NCI-H1930 (cell line): ENCODE measurements at regions not wholly inside any gene's neighbourhood (a gene's known extent, or its start where the extent isn't known, plus 50 kb on each side); places are given as distances from the start of the nearest gene placed in this dataset.
"Not testable (repeated sequence)": the region's sequence is repeated elsewhere in the genome, so short reads cannot be mapped to it uniquely, and the experiment has no call there.

ENCODE experiments used
- DNase-seq, 2 experiments: peaks; one replicate each; lab custom pipeline; 2025; lab: John Stamatoyannopoulos, UW

DNA sequence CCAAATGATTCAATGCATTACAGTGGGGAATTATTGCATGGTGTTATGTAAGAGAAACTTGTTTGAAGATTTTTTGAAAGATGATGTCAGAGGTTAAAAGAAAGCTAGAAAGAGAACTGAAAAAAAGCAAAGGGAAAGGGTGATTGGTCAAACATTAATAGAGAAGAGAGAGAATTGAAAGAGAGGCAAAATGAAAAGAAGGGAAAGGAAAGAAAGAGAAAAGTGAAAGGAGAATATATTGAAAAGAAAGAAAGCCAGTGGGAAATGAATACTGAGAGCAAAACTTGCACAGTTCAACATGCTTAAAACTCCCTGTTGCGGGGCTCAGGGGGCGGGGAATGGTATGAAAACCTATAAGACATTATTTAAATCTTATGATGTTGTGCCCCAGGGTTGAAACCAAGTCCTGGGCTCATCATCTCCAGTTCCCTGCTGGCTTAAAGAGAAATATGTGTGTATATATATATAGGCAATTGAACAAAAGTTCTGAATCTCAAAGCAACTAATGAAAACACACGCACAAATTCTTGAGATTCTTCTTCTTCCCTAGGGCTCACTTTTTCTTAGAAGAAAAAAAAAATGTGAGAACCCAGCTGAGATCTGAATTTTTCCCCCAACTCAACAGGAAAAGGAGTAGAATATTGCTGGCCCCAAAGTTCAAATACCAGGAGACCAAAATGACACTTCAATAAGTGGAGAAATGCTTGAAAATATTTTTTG, 2045.9 kb upstream of the CELF4 start:
- no peak for DNase-seq

DNA sequence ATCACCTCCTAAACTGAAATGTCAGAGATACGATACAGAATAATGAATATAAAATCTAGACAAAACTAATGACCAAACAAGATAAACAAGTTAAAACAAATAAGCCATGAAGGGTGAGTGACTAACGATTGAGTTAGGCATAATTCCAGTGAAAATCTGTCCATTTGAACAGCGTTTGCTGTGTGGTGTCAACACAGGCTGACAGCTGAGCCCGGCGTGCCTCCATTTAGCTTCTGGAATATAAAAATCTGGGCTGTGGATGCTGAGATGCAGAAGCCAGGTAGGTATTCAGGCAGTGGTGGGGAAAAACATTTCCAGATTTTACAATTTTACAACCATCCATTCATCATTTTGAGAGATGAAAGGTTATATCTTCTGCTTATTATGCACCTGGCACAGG, 2041.4 kb upstream of the CELF4 start:
- DNase-seq, result no peak

DNA sequence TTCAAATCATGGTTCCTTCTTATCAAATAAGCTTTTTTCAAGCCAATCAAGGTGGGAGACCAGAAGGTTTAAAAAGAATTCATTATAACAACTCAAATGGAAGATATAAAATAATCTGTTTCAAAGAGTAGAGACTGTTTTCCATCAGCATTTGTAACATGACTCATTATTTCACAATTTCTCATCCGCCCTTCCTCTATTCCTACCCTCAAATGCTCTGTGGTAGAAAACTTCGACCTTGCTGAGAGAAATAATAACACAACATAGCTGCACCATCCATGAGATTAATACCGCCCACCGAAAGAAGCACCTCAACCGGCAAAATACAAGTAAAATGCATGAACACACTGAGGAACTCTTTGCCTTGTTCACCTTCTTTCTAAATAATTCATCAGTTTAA, 2039.2 kb upstream of the CELF4 start:
- no peak for DNase-seq

DNA sequence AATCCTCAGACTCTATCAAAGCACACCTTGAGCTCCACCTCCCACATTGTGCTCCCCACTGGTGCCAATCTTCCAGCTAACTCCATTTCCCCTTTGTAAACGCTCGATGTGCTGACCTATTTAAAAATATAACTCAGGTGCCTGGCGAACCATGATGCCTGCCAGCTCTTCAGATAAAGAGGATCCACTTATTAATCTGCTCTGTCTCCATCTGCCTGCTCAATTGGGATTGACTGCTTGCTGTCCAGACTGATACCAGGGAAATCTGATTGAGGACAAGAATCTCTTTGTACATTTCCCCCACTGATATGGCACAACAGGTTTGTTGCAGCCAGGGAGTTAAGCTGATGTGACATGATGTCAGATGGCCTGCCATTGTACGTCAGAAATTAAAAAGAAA, 2036.5 kb upstream of the CELF4 start:
- no peak for DNase-seq

DNA sequence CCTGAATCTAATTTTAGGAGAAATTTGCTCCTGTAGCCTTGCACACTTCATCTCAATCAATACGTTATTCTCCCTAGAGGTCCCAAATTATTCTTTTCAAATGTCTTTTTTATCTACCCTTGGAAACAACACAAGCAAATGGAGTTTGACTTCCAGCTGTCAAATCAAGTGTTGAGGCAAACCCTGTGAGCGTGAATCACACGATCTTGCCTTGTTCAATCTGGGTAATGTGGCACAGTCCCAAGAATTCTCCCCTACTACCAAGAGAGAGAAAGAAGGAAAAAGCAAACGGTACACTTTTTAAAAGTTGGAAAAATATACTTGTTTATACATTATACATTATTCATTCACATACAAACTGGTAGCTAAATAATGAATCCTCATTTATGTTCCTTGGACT, 2035.3 kb upstream of the CELF4 start:
- no peak for DNase-seq

DNA sequence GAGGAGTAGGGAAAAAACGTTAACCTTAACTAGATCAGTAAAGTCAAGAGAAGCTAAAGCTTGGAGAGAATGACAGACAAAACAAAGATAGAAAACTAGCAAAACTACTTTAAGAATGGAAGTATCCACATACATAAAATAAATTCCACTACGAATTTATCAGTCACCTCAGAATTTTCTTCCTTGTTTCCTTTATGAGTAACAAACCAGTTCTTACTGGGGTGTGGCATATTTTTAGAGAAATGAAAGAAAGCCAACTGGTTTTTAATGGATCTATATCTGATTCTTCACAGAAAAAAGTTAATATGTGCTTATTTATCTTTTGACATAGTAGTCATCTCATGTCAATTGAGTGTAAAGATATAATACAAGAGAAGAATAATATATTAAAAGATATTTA, 2033.7 kb upstream of the CELF4 start:
- no peak for DNase-seq

DNA sequence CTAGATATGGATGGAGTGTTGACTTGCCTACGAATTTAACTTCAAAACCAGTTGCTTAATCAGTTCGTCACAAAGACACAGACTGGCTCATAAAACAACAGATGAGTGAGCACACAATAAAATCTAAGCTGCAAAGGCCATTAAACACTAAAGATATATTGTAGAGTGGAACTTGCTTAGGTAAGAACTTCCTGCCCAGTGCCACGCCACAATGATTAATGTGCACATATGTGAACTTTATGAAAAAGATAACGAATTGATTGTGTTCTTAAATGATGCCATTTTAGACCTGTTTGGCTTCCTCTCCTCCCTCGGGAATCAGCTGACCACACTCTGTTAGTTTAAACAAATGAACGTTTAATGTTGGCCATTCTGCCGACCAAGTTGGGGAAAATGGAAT, 2031.3 kb upstream of the CELF4 start:
- DNase-seq, result no peak

DNA sequence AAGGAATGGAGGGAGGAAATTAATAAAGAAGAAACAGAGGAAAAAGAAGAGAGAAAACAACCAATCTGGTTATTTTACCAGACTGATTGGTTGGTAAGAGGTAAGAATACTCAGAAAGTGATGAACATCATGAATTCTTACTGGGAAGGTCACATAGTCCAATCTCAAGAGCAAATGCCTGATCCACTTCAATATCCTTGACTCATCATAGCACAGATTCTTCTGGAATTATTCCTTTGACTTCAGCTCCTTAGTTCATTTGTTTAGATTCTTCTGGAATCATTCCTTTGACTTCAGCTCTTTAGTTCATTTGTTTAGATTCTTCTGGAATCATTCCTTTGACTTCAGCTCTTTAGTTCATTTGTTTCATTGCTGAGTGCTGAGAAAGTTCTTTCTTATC, 2030.6 kb upstream of the CELF4 start:
- DNase-seq, result no peak

DNA sequence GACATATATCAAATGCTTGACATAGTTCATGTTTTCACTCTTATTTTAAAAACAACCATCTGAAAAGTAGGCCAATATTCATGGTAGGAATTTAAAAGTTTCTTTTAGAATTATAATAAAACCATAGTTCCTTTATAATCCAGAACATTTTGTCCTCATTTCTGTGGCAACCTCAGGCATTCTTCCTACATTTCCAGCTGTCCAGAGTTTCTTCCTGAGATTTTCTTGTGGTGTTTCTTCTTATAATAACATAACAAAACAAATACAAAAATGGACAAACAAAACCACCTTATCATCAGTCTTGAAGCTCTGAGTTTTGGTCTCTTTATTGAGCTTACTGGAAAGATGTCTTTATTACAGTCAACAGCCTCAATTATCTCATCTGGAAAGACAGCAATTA, 2028.6 kb upstream of the CELF4 start:
- no peak for DNase-seq

DNA sequence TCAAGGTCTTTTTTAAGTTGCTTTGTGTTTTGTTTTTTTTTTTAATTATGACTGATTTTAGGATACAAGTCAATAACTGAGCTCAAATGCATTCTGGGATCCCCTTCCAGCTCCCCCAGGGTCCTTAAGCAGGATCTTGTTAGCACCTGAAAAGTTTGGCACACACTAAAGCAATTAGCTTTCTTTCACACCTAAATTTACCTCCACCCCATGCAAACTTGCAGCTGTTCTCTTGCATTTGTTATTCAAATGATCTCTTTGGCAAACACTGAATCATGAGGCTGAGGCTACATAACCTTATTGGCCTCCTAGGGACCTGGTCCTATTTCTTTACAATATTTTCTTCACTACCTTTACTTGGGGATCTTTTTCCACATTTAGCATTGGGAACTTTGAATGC, 2026.1 kb upstream of the CELF4 start:
- DNase-seq, result no peak

DNA sequence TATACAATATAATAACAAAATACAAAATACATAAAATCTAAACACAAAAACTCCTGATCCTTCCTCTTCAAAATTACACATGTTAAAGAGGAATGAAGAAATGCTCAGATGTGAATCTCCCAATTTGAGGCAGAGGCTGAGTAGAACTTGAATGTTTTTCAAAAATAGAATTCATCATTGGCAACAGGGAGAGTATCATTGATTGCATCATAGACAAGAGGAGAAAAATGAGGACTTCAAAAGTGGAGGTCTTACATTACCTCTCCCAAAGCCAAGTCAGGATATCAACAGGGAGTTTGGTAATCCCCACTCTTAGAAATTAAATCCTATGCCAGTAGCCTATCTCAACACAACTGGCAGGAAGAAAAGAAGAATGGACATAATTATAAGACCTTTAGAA, 2023.9 kb upstream of the CELF4 start:
- no peak for DNase-seq

DNA sequence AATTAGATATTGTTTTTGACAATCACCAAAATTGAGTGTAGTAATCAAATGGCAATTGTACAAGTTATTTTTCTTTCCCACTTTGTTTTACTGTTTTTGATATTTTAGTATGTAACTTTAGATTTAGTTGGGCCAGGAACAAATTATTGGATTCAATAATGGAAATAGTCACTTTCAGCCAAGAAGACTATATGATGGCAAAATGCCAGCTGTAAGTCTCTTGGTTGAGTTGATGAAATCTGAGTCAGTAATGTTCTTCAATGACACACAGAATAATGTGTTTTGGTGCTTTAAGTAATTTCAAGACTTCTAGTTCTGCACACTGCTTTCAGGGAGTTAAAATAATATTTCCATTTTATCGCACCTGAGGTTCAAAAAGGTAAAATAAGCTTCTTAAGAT, 2022.0 kb upstream of the CELF4 start:
- no peak for DNase-seq

DNA sequence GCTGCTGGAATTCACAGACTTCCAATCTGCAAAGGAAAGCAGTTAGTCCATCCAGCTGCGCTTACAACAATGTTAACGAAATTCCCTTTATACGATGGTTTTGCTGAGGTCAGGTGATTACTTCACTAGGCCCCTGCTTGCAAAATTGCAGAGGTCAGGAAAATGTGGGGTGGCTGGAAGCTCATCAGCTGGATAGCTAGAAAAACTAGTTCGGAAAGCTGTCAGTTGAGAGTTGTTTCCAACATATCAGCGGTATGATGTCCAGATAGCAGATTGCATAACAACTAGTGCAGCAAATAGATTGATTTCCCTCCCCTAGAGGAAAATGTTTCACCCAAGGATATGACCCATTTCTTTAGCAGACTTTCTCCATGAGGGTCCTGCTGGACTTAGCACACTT, 2021.1 kb upstream of the CELF4 start:
- no peak for DNase-seq

DNA sequence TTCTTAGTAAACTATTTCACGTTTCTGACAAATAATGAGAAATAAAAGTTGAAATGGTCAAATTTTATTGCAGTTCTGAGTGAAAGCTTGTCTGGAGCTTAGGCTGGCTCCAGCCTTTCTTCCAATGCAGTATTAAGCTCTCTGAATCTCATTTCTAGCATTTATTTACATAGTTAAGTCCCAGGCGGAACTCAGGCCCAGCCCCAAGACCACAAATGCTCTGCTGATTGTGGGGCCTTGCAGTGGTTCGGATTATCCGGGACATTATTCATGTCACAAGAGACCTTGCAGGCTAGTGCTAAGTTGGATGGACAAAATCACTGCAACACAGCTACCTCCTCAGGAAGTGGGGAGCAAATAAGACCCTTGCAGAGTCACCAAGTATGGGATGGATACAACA, 2009.3 kb upstream of the CELF4 start:
- no peak for DNase-seq

DNA sequence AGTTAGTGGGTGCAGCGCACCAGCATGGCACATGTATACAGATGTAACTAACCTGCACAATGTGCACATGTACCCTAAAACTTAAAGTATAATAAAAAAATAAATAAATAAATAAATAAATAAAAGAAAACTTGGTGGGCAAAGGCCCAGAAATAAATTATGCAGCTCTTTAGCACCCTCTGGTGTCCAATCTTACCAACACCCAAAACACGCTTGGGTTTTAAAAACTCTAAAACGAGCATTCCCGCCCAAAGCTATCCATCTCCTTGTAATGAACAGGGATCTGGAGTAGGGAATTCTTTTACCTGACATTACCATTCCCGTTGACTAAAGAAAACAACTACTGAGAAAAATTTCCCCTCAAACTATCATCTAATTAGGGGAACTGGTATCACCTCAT, 2005.9 kb upstream of the CELF4 start:
- no peak for DNase-seq

DNA sequence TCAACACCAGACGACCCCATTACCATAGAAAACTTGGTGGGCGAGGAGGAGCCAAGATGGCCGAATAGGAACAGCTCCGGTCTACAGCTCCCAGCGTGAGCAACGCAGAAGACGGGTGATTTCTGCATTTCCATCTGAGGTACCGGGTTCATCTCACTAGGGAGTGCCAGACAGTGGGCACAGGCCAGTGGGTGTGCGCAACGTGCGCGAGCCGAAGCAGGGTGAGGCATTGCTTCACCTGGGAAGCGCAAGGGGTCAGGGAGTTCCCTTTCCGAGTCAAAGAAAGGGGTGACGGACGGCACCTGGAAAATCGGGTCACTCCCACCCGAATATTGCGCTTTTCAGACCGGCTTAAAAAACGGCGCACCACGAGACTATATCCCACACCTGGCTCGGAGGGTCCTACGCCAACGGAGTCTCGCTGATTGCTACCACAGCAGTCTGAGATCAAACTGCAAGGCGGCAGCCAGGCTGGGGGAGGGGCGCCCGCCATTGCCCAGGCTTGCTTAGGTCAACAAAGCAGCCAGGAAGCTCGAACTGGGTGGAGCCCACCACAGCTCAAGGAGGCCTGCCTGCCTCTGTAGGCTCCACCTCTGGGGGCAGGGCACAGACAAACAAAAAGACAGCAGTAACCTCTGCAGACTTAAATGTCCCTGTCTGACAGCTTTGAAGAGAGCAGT, 2000.1 kb upstream of the CELF4 start:
- DNase-seq, result not testable (repeated sequence)

DNA sequence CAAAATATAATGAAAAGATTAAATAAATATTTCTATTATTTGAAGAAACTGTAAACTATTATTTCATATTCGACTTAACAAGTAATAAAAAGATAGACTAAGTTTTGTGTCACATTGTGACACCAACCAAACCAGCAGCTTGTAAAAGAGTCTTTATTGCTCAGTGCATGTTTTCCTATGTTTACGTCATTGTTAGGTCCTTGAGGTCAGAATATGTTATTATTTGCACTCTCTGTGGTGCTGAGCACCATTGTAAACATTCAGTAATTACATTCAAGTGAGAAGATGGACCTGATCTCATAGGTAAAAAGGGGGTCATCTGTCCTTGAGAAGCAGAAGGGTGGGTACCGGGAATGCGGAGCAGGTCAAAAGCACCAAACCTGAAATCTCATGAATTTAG, 1999.1 kb upstream of the CELF4 start:
- no peak for DNase-seq

DNA sequence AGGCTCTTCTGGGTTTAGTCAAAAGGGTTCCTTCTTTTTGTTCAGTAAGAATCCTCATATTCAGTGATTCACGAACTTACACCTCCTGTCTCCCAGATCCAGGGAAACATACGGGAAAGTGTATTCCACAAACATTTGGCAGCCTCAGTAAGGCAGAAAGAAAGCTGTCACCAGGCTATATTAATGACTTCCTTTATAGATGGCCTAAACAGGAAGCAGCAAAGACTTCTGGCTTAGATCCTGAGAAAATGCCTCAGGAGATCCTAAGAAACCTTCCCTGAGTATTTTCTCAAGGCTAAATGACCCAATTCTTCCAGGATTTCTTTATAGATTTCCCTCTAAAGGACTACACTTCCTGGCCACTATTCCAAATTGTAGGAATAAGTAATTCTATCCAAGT, 1995.5 kb upstream of the CELF4 start:
- DNase-seq, result no peak

DNA sequence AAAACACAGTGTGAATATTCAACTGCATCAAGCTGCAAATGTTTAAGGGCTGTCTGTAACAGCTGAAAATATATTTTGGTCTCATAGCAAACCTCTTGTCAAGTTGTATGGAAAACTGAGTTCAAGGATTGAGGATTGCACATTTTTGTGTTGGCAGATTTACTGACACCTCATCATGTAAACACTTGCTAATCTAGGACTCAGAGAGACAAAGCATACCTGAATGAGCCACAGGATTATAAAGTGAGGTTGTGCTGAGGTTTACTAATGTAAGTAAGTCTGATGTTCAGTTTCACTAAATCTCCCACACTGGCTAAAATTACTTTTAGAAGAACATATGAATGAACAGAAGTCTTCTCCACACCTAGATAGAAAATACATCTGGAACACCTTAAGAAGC, 1993.1 kb upstream of the CELF4 start:
- DNase-seq, result no peak

DNA sequence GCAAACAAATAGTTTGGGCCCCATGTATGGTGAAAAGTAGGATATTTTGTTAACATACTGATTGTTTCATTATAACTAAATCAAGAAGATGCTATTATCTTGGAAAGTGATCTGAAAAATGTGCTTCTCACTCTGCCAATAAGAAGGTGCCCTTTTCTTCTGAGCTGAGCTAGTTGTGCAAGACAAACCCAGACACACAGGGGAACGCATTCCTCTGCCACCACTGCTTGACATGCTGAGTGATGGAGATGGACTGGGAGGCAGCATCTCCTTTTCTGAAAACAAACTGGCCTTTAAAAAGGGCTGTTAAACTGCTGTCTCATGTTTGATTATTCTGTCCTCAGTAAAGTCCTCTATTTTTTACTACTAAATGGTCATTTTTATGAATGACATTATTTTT, 1989.9 kb upstream of the CELF4 start:
- no peak for DNase-seq

DNA sequence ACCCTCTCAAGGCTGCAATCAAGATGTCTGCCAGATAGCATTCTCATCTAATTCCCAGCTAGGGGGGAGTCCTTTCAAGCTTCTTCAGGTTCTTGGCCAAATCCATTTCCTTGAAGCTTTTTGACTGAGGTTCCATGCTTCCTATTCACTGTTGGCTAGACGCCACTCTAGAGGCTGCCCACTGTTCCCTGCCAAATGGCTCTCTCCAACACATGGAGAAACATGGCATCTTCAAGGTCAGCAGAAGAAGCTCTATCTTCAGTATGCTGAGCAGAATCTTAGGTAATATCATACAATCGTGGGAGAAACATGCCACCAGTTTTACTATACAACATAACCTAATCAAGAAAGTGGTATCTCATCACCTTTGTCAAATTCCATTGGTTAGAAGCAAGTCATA, 1985.1 kb upstream of the CELF4 start:
- no peak for DNase-seq

DNA sequence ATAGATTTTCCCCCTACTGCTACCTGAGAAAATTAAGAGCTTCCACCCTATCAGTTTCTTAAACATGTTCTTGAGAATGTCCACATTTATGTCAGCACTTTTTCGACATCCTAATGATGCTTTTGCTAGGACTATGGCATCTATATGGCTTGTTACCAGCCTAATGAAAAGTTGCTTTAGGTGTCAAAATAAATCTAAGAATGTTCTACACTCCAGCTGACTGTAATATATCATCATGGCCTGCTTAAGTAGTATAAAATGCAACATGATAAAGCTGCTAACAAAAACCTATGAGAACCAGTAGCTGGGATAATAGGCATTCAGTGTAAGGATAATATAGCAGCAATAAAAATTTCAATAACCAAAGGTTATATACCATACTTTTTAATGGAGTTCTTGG, 1983.5 kb upstream of the CELF4 start:
- DNase-seq, result no peak

DNA sequence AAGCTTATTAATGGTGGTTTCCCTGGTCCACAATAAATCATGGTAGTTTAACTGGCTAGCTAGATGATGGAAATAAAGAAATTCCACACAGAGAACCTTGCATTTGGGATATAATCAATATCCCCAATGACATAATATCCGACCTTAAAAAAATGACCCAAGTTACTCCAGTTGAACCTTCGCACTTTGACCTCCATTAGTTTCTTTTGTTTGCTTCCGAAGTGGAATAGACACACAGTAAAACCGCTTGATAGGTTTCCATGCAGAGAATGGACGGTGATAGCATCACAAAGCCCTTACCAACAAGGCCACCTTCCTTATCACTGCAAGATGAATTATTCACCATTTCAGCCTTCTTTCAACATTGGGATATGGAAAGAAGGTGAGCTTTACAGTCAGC, 1966.1 kb upstream of the CELF4 start:
- no peak for DNase-seq

DNA sequence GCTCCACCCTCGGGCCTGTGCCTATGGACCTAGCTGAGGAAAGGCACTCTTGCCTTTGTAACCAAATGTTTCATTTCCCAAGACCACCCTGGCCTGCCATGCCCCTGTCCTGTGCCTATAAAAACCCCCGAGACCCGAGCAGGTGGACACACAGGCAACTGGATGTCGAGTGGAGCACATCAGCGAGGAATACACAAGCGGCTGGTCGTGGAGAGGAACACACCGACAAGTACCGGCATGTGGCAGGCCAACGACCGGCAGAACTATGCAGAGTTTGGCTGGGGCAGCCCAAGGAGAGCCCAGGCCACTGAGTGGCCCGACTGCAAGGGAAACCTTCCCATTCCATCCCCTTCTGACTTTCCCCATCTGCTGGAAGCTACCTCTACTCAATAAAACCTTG, 1963.8 kb upstream of the CELF4 start:
- DNase-seq, result no peak
